ENCODE measurements at regions not wholly inside any gene's neighbourhood (a gene's known extent, or its start where the extent isn't known, plus 50 kb on each side); places are given as distances from the start of the nearest gene placed in this dataset.

- TF ChIP-seq CTCF (conservative IDR thresholded peaks at IDR 0.05 in 1 of 2, IDR thresholded peaks at IDR 0.05 in 1 of 2; ENCODE audit: low read depth in 1 of 2, low read length in 2 of 2) (no peak), EZH2 (IDR thresholded peaks at IDR 0.05; ENCODE audit: low read length, missing control alignments) (no peak)
Observed at GRCh38 chr3:99167071-99167470, 265.6 kb upstream of the DCBLD2 start.
